RPMI8226 (cell line): ENCODE measurements at regions not wholly inside any gene's neighbourhood (a gene's known extent, or its start where the extent isn't known, plus 50 kb on each side); places are given as distances from the start of the nearest gene placed in this dataset.

Experiments
- DNase-seq: peaks from one replicate; pipeline ENCODE4 v3.0.0-alpha.2; 2015

- DNase-seq: no peak
These were observed 441.4 kb downstream of the SLC4A3 start for GRCh38 chr2:220068846-220069245.

- DNase-seq: no peak
These were observed 442.9 kb downstream of the SLC4A3 start for GRCh38 chr2:220070349-220070748.

- DNase-seq: no peak
These were observed 444.3 kb downstream of the SLC4A3 start for GRCh38 chr2:220071696-220072095.

- DNase-seq: no peak
These were observed 445.3 kb downstream of the SLC4A3 start for GRCh38 chr2:220072669-220073220.

- no peak for DNase-seq
These were observed 448.4 kb downstream of the SLC4A3 start for GRCh38 chr2:220075835-220076234.

- DNase-seq: no peak
These were observed 449.3 kb downstream of the SLC4A3 start for GRCh38 chr2:220076734-220077133.

- no peak for DNase-seq
These were observed 450.1 kb downstream of the SLC4A3 start for GRCh38 chr2:220077488-220077887.

GRCh38 chr2:220078439-220078838 lies 451.0 kb downstream of the SLC4A3 start:
- DNase-seq: no peak

GRCh38 chr2:220079595-220079994 lies 452.2 kb downstream of the SLC4A3 start:
- no peak for DNase-seq

GRCh38 chr2:220081171-220081570 lies 453.7 kb downstream of the SLC4A3 start:
- DNase-seq: no peak

GRCh38 chr2:220090050-220090449 lies 462.6 kb downstream of the SLC4A3 start:
- DNase-seq: no peak

- DNase-seq: no peak
These were observed 469.0 kb downstream of the SLC4A3 start for GRCh38 chr2:220096406-220096805.

GRCh38 chr2:220101980-220102379 lies 474.6 kb downstream of the SLC4A3 start:
- no peak for DNase-seq

- DNase-seq: no peak
These were observed 476.2 kb downstream of the SLC4A3 start for GRCh38 chr2:220103596-220103995.

- DNase-seq: no peak
These were observed 477.5 kb downstream of the SLC4A3 start for GRCh38 chr2:220104871-220105351.

GRCh38 chr2:220106065-220106464 lies 478.6 kb downstream of the SLC4A3 start:
- DNase-seq: no peak

GRCh38 chr2:220107380-220107791 lies 480.0 kb downstream of the SLC4A3 start:
- no peak for DNase-seq

GRCh38 chr2:220114443-220114842 lies 487.0 kb downstream of the SLC4A3 start:
- no peak for DNase-seq

- no peak for DNase-seq
These were observed 489.6 kb downstream of the SLC4A3 start for GRCh38 chr2:220117025-220117424.

GRCh38 chr2:220120041-220120440 lies 492.6 kb downstream of the SLC4A3 start:
- no peak for DNase-seq

- no peak for DNase-seq
These were observed 496.3 kb downstream of the SLC4A3 start for GRCh38 chr2:220123751-220124150.

GRCh38 chr2:220125551-220125950 lies 498.1 kb downstream of the SLC4A3 start:
- no peak for DNase-seq

- DNase-seq: no peak
These were observed 499.9 kb downstream of the SLC4A3 start for GRCh38 chr2:220127311-220127710.

- no peak for DNase-seq
These were observed 500.4 kb downstream of the SLC4A3 start for GRCh38 chr2:220127876-220128275.

- DNase-seq: no peak
These were observed 502.0 kb downstream of the SLC4A3 start for GRCh38 chr2:220129391-220129790.
